H9 (cell line): ENCODE measurements at regions not wholly inside any gene's neighbourhood (a gene's known extent, or its start where the extent isn't known, plus 50 kb on each side); places are given as distances from the start of the nearest gene placed in this dataset.

ENCODE experiments used
- DNase-seq: peaks from one replicate; pipeline ENCODE4 v3.0.0-alpha.2; 2017
- H2AFZ ChIP-seq: one replicate; pipeline ENCODE4 v1.6.1; 2013; ENCODE audit warnings: mild to moderate bottlenecking, low read length, control low read depth, moderate library complexity
- H2AK5ac ChIP-seq: 2 replicates; pipeline ENCODE4 v1.6.1; 2013; ENCODE audit warnings: low read length, control low read depth, mixed read lengths; ENCODE audit not compliant: insufficient read length
- H2BK120ac ChIP-seq: one replicate; pipeline ENCODE4 v1.6.1; 2013; ENCODE audit warnings: low read depth, mild to moderate bottlenecking, low read length, control low read depth, inconsistent platforms; ENCODE audit not compliant: poor library complexity, severe bottlenecking
- H2BK12ac ChIP-seq: 2 replicates; pipeline ENCODE4 v1.6.1; 2013; ENCODE audit warnings: low read length, control low read depth, mixed read lengths, low read depth; ENCODE audit not compliant: insufficient read length
- H2BK15ac ChIP-seq: 2 replicates; pipeline ENCODE4 v1.6.1; 2013; ENCODE audit warnings: low read depth, low read length, control low read depth
- H2BK20ac ChIP-seq: one replicate; pipeline ENCODE4 v1.6.1; 2013; ENCODE audit warnings: low read depth, mild to moderate bottlenecking, low read length, control low read depth, inconsistent platforms; ENCODE audit not compliant: poor library complexity, severe bottlenecking
- H2BK5ac ChIP-seq: 2 replicates; pipeline ENCODE4 v1.6.1; 2013; ENCODE audit warnings: low read length, control low read depth, mixed read lengths; ENCODE audit not compliant: insufficient read length
- H3K14ac ChIP-seq: 2 replicates; pipeline ENCODE4 v1.6.1; 2013; ENCODE audit warnings: low read length, control low read depth; ENCODE audit not compliant: insufficient read depth
- H3K18ac ChIP-seq: 2 replicates; pipeline ENCODE4 v1.6.1; 2013; ENCODE audit warnings: low read depth, mild to moderate bottlenecking, mixed read lengths, low read length, control low read depth; ENCODE audit not compliant: insufficient read length
- H3K23ac ChIP-seq: 2 replicates; pipeline ENCODE4 v1.6.1; 2013; ENCODE audit warnings: low read length, control low read depth, mixed read lengths, low read depth; ENCODE audit not compliant: insufficient read length
- H3K23me2 ChIP-seq: 2 replicates; pipeline ENCODE4 v1.6.1; 2013; ENCODE audit warnings: low read depth, mild to moderate bottlenecking, mixed read lengths, low read length, control low read depth; ENCODE audit not compliant: insufficient read length, poor library complexity, severe bottlenecking
- H3K27ac ChIP-seq: 2 replicates; pipeline ENCODE4 v1.5.1; 2013; ENCODE audit warnings: low read length, control low read depth, mixed read lengths, low read depth; ENCODE audit not compliant: insufficient read length
- H3K27me3 ChIP-seq: 2 replicates; pipeline ENCODE4 v1.6.1; 2013; ENCODE audit warnings: low read length, control low read depth, inconsistent platforms; ENCODE audit not compliant: insufficient read depth
- H3K4ac ChIP-seq: 2 replicates; pipeline ENCODE4 v1.6.1; 2013; ENCODE audit warnings: low read depth, mild to moderate bottlenecking, control low read depth, inconsistent platforms, low read length, moderate library complexity
- H3K4me1 ChIP-seq: 2 replicates; pipeline ENCODE4 v1.6.1; 2013; ENCODE audit warnings: low read length, control low read depth, inconsistent platforms; ENCODE audit not compliant: insufficient read depth
- H3K4me2 ChIP-seq: 2 replicates; pipeline ENCODE4 v1.6.1; 2013; ENCODE audit warnings: low read length, control low read depth, mixed read lengths; ENCODE audit not compliant: insufficient read length, insufficient read depth
- H3K56ac ChIP-seq: 2 replicates; pipeline ENCODE4 v1.6.1; 2013; ENCODE audit warnings: low read depth, mild to moderate bottlenecking, mixed read lengths, low read length, control low read depth; ENCODE audit not compliant: insufficient read length
- H3K79me1 ChIP-seq: 2 replicates; pipeline ENCODE4 v1.6.1; 2013; ENCODE audit warnings: low read depth, mild to moderate bottlenecking, moderate library complexity, low read length, control low read depth, inconsistent platforms; ENCODE audit not compliant: insufficient read depth, poor library complexity, severe bottlenecking
- H3K79me2 ChIP-seq: 2 replicates; pipeline ENCODE4 v1.6.1; 2013; ENCODE audit warnings: low read length, control low read depth, inconsistent platforms; ENCODE audit not compliant: insufficient read depth
- H3K9ac ChIP-seq: 2 replicates; pipeline ENCODE4 v1.6.1; 2013; ENCODE audit warnings: low read length, control low read depth, mixed read lengths; ENCODE audit not compliant: insufficient read length; ENCODE audit errors: extremely low read depth
- H3K9me3 ChIP-seq: one replicate; pipeline ENCODE4 v1.6.1; 2013; ENCODE audit warnings: low read depth, low read length, inconsistent platforms; ENCODE audit not compliant: control insufficient read depth
- H3T11ph ChIP-seq: one replicate; pipeline ENCODE4 v1.6.1; 2013; ENCODE audit warnings: mild to moderate bottlenecking, low read length, control low read depth, inconsistent platforms
- H4K20me1 ChIP-seq: one replicate; pipeline ENCODE4 v1.6.1; 2013; ENCODE audit not compliant: control insufficient read depth, insufficient read length, insufficient read depth
- H4K5ac ChIP-seq: 2 replicates; pipeline ENCODE4 v1.6.1; 2013; ENCODE audit warnings: low read depth, mild to moderate bottlenecking, mixed read lengths, low read length, control low read depth; ENCODE audit not compliant: insufficient read length
- H4K8ac ChIP-seq: replicated peaks from 2 replicates; pipeline ENCODE4 v1.6.1; 2013; ENCODE audit warnings: low read length, control low read depth, mixed read lengths, low read depth; ENCODE audit not compliant: insufficient read length
- H4K91ac ChIP-seq: 2 replicates; pipeline ENCODE4 v1.6.1; 2013; ENCODE audit warnings: low read depth, mild to moderate bottlenecking, moderate library complexity, mixed read lengths, low read length, control low read depth; ENCODE audit not compliant: insufficient read length
- H3K27ac Mint-ChIP-seq, 3 experiments: 2 replicates in 2 of 3; 3 replicates in 1 of 3; pipeline ENCODE4 v1.8.0; 2020 to 2021; ENCODE audit warnings: mixed read lengths in 3 of 3, mild to moderate bottlenecking in 1 of 3, moderate library complexity in 1 of 3
- H3K27me3 Mint-ChIP-seq: 2 replicates; pipeline ENCODE4 v1.8.0; 2021; ENCODE audit warnings: low read depth, mild to moderate bottlenecking, moderate library complexity, mixed read lengths
- H3K36me3 Mint-ChIP-seq, 3 experiments: 2 replicates in 2 of 3; 3 replicates in 1 of 3; pipeline ENCODE4 v1.8.0; 2020 to 2021; ENCODE audit warnings: low read depth in 3 of 3, mixed read lengths in 3 of 3; ENCODE audit not compliant: insufficient read depth in 1 of 3
- H3K4me1 Mint-ChIP-seq, 2 experiments: 2 replicates each; pipeline ENCODE4 v1.8.0; 2020; ENCODE audit warnings: mixed read lengths in 2 of 2
- H3K4me3 Mint-ChIP-seq, 2 experiments: 2 replicates in 1 of 2; 3 replicates in 1 of 2; pipeline ENCODE4 v1.8.0; 2020 to 2021; ENCODE audit warnings: mild to moderate bottlenecking in 2 of 2, mixed read lengths in 2 of 2, moderate library complexity in 1 of 2
- H3K9me3 Mint-ChIP-seq, 2 experiments: 2 replicates in 1 of 2; 3 replicates in 1 of 2; pipeline ENCODE4 v1.8.0; 2020; ENCODE audit warnings: mild to moderate bottlenecking in 2 of 2, mixed read lengths in 2 of 2, moderate library complexity in 1 of 2
- CTCF ChIP-seq: fragments of 200-600 bp; sonication (generic); conservative IDR thresholded peaks from 3 replicates; pipeline ENCODE4 v1.8.0; 2021; ENCODE audit warnings: antibody characterized with exemption, mild to moderate bottlenecking
- WGBS: extraction: QIAGEN DNeasy Blood & Tissue Kit; methylation state at CpG from one replicate; pipeline ENCODE4 v1.1.7; 2013; ENCODE audit warnings: missing lambda C conversion rate, low lambda C conversion rate, mixed read lengths; ENCODE audit not compliant: insufficient read length; ENCODE audit errors: extremely low coverage; 5-methylcytosine and 5-hydroxymethylcytosine counted together

- no peak overlapping the region for H2BK120ac ChIP-seq
- H3K14ac ChIP-seq = no peak overlapping the region
- Mint-ChIP-seq H3K9me3 (no peaks in the 10 kb centered on the region), H3K36me3 (no peaks in the 10 kb centered on the region), H3K4me3 (no peak overlapping the region), H3K27me3 (no peaks in the 10 kb centered on the region), H3K4me1 (no peaks in the 10 kb centered on the region), H3K27ac (no peak overlapping the region)
- H2AK5ac ChIP-seq = no peak overlapping the region
- no peaks in the 10 kb centered on the region for H4K20me1 ChIP-seq
- no CpG with 5 or more reads among the region's 8 CpGs for WGBS
- H3K4me2 ChIP-seq = no peak overlapping the region
- H3K79me2 ChIP-seq = no peaks in the 10 kb centered on the region
- no peak for TF ChIP-seq CTCF
- DNase-seq = no peak
- no peak overlapping the region for H2BK5ac ChIP-seq
- no peaks in the 10 kb centered on the region for H3K79me1 ChIP-seq
- H3K27ac ChIP-seq = no peak overlapping the region
- H3K9ac ChIP-seq = no peak overlapping the region
- H2AFZ ChIP-seq = no peak overlapping the region
- no peak overlapping the region for H3K56ac ChIP-seq
- H3K4ac ChIP-seq = no peak overlapping the region
- H3K23ac ChIP-seq = no peak overlapping the region
- H3K18ac ChIP-seq = no peak overlapping the region
- no peak overlapping the region for H2BK15ac ChIP-seq
- no peaks in the 10 kb centered on the region for H3K23me2 ChIP-seq
- no peaks in the 10 kb centered on the region for H3K4me1 ChIP-seq
- no peak overlapping the region for H4K91ac ChIP-seq
- no peak overlapping the region for H3T11ph ChIP-seq
- H2BK12ac ChIP-seq = no peak overlapping the region
- no peaks in the 10 kb centered on the region for H3K27me3 ChIP-seq
- no peak overlapping the region for H4K5ac ChIP-seq
- no peak overlapping the region for H4K8ac ChIP-seq
- no peak overlapping the region for H2BK20ac ChIP-seq
- H3K9me3 ChIP-seq = no peaks in the 10 kb centered on the region
Observed at GRCh38 chr14:36020120-36021029, 156.1 kb downstream of the PTCSC3 start.
